ENCODE measurements at regions not wholly inside any gene's neighbourhood (a gene's known extent, or its start where the extent isn't known, plus 50 kb on each side); places are given as distances from the start of the nearest gene placed in this dataset.

DNA sequence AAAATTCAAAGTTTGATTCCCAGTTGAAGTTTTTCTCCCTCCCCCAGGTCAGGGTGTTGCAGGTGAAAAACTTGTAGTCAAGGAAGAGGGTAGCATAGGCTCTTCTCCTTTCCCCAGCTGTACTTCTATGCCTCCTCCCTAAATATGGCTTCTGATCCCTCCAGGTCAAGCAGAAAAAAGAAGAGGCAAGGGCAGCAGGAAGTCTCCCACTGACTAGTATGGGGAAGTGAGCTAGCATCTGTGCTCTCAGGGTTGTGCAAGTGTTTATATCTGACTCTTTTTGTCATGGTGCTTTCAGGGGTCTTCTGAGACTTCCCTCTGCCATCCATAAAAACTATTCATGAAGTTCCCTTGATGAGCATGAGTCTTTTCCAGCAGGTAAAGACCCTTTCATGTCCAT lies 76.0 kb downstream of the ATPSCKMT start:
- TF ChIP-seq, protein P1, sequence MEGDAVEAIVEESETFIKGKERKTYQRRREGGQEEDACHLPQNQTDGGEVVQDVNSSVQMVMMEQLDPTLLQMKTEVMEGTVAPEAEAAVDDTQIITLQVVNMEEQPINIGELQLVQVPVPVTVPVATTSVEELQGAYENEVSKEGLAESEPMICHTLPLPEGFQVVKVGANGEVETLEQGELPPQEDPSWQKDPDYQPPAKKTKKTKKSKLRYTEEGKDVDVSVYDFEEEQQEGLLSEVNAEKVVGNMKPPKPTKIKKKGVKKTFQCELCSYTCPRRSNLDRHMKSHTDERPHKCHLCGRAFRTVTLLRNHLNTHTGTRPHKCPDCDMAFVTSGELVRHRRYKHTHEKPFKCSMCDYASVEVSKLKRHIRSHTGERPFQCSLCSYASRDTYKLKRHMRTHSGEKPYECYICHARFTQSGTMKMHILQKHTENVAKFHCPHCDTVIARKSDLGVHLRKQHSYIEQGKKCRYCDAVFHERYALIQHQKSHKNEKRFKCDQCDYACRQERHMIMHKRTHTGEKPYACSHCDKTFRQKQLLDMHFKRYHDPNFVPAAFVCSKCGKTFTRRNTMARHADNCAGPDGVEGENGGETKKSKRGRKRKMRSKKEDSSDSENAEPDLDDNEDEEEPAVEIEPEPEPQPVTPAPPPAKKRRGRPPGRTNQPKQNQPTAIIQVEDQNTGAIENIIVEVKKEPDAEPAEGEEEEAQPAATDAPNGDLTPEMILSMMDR (conservative IDR thresholded peaks at IDR 0.05 in 1 of 2, IDR thresholded peaks at IDR 0.05 in 1 of 2; ENCODE audit: extremely low read depth in 1 of 2, insufficient read depth in 1 of 2, low read depth in 1 of 2, low read length in 2 of 2), result no peak
- no peak for TF ChIP-seq EZH2 (IDR thresholded peaks at IDR 0.05; ENCODE audit: borderline replicate concordance, low read length)

Measured in mammary epithelial cell (primary cell).